ENCODE measurements at regions not wholly inside any gene's neighbourhood (a gene's known extent, or its start where the extent isn't known, plus 50 kb on each side); places are given as distances from the start of the nearest gene placed in this dataset.

GRCh38 chr1:203926025-203926540 lies 64.7 kb downstream of the SNRPE start:
- peak; percentile 33 for DNase-seq (ENCODE audit: low read depth)
- H3K4me3 ChIP-seq (ENCODE audit: control insufficient read depth, low read depth, low read length): no peak overlapping the region
- no peak for TF ChIP-seq CTCF (IDR thresholded peaks at IDR 0.05; ENCODE audit: control insufficient read depth, insufficient read depth, low read depth, low read length, missing control alignments)

- no peak for DNase-seq (ENCODE audit: low read depth)
- no peak for TF ChIP-seq CTCF (IDR thresholded peaks at IDR 0.05; ENCODE audit: control insufficient read depth, insufficient read depth, low read depth, low read length, missing control alignments)
- H3K4me3 ChIP-seq (ENCODE audit: control insufficient read depth, low read depth, low read length): no peak overlapping the region
Measured at GRCh38 chr1:203929741-203930309, 68.4 kb downstream of the SNRPE start.

- no peak for TF ChIP-seq CTCF (IDR thresholded peaks at IDR 0.05; ENCODE audit: control insufficient read depth, insufficient read depth, low read depth, low read length, missing control alignments)
- no peak overlapping the region for H3K4me3 ChIP-seq (ENCODE audit: control insufficient read depth, low read depth, low read length)
- no peak for DNase-seq (ENCODE audit: low read depth)
Measured at GRCh38 chr1:203930342-203930741, 68.9 kb downstream of the SNRPE start.

- TF ChIP-seq CTCF (IDR thresholded peaks at IDR 0.05; ENCODE audit: control insufficient read depth, insufficient read depth, low read depth, low read length, missing control alignments): no peak
- no peak overlapping the region for H3K4me3 ChIP-seq (ENCODE audit: control insufficient read depth, low read depth, low read length)
- no peak for DNase-seq (ENCODE audit: low read depth)
Measured at GRCh38 chr1:203931953-203932352, 70.6 kb downstream of the SNRPE start.

GRCh38 chr1:203932556-203932955 lies 71.2 kb downstream of the SNRPE start:
- no peak for DNase-seq (ENCODE audit: low read depth)
- TF ChIP-seq CTCF (IDR thresholded peaks at IDR 0.05; ENCODE audit: control insufficient read depth, insufficient read depth, low read depth, low read length, missing control alignments): no peak

GRCh38 chr1:203934027-203934426 lies 72.6 kb downstream of the SNRPE start:
- no peak overlapping the region for H3K4me3 ChIP-seq (ENCODE audit: control insufficient read depth, low read depth, low read length)
- TF ChIP-seq CTCF (IDR thresholded peaks at IDR 0.05; ENCODE audit: control insufficient read depth, insufficient read depth, low read depth, low read length, missing control alignments): no peak
- DNase-seq (ENCODE audit: low read depth): no peak

More at GRCh38 chr1:203932556-203932955, 71.2 kb downstream of the SNRPE start:
- H3K4me3 ChIP-seq (ENCODE audit: control insufficient read depth, low read depth, low read length): no peak overlapping the region
